ENCODE measurements at regions not wholly inside any gene's neighbourhood (a gene's known extent, or its start where the extent isn't known, plus 50 kb on each side); places are given as distances from the start of the nearest gene placed in this dataset.

DNA sequence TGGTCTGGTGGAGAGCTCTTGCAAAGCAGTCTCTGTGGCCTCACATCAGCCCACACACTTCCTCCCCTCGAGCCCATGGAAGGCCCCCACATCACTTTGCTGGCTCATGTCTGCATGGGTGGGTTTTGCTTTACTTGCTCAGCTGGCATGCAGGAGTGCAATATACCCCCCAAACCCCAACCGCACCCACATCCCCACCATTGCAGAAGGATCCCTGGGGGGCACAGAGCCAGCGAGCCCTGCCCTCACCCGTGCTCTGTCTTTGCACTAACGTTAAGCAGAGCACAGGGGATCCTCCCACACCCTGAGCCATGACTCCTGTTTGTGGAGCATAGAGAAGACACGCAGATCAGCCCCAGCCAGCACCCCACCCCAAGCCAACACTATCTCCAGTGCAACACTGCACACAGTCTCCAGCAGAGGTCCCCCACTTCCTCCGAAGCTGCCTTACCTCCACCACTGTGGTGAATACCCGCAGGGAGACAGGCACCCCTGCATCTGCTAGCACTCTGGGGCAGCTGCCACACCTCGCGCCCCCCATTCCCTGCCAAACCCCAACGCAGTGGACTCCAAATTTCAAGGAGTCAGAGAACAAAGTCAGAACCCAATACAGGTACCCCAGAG is 177.8 kb upstream of the RGPD4 start:
- TF ChIP-seq, protein P1, sequence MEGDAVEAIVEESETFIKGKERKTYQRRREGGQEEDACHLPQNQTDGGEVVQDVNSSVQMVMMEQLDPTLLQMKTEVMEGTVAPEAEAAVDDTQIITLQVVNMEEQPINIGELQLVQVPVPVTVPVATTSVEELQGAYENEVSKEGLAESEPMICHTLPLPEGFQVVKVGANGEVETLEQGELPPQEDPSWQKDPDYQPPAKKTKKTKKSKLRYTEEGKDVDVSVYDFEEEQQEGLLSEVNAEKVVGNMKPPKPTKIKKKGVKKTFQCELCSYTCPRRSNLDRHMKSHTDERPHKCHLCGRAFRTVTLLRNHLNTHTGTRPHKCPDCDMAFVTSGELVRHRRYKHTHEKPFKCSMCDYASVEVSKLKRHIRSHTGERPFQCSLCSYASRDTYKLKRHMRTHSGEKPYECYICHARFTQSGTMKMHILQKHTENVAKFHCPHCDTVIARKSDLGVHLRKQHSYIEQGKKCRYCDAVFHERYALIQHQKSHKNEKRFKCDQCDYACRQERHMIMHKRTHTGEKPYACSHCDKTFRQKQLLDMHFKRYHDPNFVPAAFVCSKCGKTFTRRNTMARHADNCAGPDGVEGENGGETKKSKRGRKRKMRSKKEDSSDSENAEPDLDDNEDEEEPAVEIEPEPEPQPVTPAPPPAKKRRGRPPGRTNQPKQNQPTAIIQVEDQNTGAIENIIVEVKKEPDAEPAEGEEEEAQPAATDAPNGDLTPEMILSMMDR (IDR thresholded peaks at IDR 0.05): no peak
- TF ChIP-seq POLR2A (IDR thresholded peaks at IDR 0.05) (no peak), EP300 (IDR thresholded peaks at IDR 0.05) (no peak)

Data from upper lobe of left lung (tissue), 4 donors.